Fibroblast of skin of scalp (primary cell): ENCODE measurements at regions not wholly inside any gene's neighbourhood (a gene's known extent, or its start where the extent isn't known, plus 50 kb on each side); places are given as distances from the start of the nearest gene placed in this dataset.
A peak's percentile ranks its signal among the peaks of the same experiment; 100 is the strongest.

ENCODE experiments used
- DNase-seq: peaks from one replicate; pipeline ENCODE4 v3.0.0-alpha.2; 2013

- DNase-seq: no peak
These were observed 82.9 kb upstream of the POU3F1 start for GRCh38 chr1:38129473-38129872.

- no peak for DNase-seq
These were observed 82.4 kb upstream of the POU3F1 start for GRCh38 chr1:38128926-38129453.

DNA sequence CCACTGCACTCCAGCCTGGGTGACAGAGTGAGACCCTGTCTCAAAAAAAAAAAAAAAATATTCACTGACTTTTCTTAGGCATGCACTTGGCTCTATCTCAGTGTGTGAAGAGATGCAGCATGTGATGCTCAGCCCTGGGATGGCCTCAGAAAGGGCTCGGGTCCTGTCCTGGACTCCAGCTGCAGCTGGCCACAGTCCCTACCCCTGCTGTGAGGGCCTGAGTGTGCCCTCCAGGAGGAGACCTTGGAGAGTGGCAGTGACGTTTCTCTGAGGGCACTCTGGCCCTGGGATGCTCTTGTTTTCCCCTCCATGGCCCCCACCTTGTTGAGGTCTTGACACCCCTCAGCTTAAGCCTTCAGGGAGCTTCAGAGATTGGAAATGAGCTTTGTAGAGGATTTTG lies 81.9 kb upstream of the POU3F1 start:
- DNase-seq: no peak

DNA sequence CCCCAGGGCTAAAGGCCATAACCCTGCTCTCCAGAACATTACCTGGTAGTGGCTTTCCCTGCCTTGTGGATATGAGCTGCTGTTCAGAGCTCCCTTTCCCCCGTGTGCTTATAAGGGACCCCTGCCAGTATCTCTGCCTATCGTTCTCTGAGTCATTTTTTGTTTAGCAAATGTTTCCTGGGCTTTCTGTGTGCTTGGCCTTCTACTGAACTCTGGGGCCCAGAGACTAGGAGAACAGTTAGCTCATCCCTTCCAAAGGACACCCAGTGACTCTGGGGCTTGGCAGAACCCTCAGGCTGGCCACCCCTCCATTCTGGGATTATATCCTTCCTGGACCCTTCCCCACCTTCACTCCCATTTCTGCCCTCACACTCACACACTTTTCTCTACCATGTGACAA lies 80.8 kb upstream of the POU3F1 start:
- no peak for DNase-seq

GRCh38 chr1:38126970-38127369 lies 80.4 kb upstream of the POU3F1 start:
- no peak for DNase-seq

DNA sequence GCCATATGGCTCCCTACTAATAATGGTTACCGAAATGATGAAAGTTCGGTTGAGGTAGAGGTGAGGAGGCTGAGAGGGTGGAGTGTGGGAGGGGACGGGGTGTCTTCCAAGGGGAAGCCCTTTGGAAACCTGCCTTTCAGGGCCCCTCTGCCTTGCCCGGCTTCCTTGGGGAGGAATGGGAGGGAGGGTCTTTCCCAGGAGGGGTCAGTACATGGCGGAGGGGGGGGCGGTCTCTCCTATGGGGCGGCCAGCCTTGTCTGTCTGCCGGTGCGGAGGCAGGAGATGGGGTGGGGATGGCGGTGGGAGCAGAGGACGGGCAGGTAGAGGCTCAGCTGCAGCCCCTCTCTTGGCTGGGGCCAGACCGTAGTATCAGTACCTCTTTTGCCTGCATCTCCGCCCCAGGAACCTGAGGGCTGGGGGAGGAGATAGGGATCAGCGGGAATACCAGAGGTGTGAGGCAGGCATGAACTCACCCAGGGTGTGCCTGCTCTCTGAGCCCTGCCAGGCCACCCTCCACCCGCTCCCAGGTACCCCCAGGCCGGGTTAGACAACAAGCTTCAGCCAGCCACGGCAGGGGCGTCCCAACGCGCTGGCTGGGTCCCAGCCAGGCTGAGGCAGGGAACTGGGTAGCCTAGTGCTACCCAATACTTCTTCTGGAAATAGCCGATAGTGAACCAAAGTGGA lies 79.4 kb upstream of the POU3F1 start:
- no peak for DNase-seq

DNA sequence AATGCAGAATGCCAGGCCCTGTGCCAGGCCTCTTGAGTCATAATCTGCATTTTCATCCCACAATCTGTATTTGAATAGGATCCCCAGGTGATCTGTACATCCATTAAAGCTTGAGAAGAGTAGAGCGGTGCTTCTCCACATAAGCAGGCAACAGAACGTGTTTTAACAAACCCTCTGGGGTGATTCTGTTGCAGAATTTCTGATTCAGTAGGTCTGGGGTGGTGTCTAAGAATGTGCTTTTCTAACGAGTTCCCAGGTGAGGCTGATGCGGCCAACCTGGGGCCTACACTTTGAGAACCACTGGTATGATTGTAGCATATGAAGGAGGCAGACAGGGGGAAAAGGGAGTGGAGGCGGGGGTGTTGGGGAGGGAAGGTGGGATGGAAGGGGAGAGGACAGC lies 78.4 kb upstream of the POU3F1 start:
- no peak for DNase-seq

GRCh38 chr1:38123356-38124135 lies 77.0 kb upstream of the POU3F1 start:
- no peak for DNase-seq

DNA sequence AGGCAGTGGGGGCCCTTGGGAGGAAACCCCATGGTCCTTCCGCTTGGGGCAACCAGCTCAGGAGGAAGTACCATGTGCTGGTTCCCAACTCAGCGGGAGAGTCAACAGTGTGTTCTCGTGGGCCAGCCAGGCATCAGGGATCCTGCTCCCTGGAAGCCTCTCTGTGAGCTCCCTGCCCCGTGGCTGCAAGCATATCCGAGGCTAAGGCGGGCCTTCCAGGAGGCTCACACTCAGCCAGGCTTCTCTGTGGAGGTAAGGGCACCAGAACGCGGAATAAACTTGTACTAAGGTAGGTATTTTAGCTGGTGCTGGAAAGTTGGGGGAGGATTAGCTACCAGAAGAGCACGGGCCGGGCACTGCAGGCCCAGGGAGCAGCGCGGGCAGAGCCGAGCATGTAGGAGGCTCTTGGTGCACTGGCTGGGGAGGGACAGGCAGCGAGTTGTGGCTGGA lies 74.7 kb upstream of the POU3F1 start:
- DNase-seq: no peak

GRCh38 chr1:38120552-38121230 lies 74.1 kb upstream of the POU3F1 start:
- DNase-seq: no peak

DNA sequence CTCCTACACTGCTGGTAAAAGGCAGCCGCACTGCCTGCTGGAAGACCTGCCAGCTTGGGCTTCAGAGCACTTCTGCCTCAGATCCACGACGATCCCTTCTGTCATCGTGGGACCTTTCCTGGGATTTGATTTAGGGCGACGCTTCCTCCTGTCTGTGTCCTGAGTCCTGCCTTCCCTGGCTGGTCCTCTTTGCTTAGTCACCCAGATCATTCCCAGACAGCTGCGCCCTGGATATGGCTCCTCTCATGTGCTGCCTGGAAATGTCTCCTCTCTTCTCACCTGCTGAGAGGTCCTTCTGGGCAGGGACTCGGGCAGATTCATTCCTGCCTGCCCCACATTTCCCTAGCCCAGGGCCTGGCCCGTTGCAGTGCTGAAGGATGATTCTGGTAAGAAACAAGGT lies 72.4 kb upstream of the POU3F1 start:
- no peak for DNase-seq

DNA sequence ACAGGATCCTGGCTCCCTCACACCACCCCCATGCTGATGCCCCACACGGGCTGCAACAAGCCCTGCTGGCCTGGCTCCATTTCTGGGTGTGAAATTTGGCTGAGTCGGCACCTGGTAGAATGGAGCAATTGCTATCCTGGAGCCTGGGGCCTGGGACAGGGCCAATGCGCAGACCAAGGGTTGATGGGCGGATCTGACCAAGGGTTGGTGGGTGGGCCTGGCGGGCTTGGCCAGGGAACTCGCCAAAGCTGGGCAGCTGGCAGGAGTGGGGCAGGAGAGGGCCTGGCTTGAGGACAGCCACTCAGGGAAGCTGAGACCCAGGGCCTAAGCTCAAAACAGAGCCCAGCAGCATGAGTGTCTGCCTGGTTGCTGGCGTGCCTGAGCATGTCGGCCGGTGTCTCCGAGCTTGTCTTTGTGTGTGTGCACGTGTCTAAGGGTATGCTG lies 70.9 kb upstream of the POU3F1 start:
- DNase-seq: no peak

- DNase-seq: no peak
These were observed 69.1 kb upstream of the POU3F1 start for GRCh38 chr1:38115682-38116202.

GRCh38 chr1:38115226-38115625 lies 68.6 kb upstream of the POU3F1 start:
- no peak for DNase-seq

- peak; percentile 37 for DNase-seq
These were observed 67.8 kb upstream of the POU3F1 start for GRCh38 chr1:38114241-38115026.

- no peak for DNase-seq
These were observed 66.6 kb upstream of the POU3F1 start for GRCh38 chr1:38113159-38113666.

GRCh38 chr1:38111589-38111988 lies 65.0 kb upstream of the POU3F1 start:
- no peak for DNase-seq

- no peak for DNase-seq
These were observed 58.7 kb upstream of the POU3F1 start for GRCh38 chr1:38105267-38105666.

DNA sequence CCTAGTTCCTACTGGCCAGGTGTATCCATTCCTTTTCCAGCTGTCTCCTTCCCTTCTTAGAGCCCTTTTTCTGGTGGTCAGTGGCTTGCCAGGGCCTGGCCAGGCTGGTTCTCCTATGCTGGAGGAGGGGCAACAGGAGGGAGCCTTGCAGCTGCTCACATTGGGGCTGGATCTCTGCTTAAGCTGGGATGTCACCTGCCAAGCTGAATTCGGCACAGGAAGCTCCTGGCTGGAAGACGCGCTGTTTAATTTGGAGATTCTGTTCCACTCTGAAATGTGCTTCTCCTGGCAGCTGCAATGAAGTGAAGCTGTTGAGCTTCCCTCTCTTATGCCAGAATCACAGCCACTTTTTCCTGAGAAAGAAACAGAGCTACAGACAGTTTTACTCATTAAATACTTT lies 56.0 kb upstream of the POU3F1 start:
- no peak for DNase-seq

DNA sequence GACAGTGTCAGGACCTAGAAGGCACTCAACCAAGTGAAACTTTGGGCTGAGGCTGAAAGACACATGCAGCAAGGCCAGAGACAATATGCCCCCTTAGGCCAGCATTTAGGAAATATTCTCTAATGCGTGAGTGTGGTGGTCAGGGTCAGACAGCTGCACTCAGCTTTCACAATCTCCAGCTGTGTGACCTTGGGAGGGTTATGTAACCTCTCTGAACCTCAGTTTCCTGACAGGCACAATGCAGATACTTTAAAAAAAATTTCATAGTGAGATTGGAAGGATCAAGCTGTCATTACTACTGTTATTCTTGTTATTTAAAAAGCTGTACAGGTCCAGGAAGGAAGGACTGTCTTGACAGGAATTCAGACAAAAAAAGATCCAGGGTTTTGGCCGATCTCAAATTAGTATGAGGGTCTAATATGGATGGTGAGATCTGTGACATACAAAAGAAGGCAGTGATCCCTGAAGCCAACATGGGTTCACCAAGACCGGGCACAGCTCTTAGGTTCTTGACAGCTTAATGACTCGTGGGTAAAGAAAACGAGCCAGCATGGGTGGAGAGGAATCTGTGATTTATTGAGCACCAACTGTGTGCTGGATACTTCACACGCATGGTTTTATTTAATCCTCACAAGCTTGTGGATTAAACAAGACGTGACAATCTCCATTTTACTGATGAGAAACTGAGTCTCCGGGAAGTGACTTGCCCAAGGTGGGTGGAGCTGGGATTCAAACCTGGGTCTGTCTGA lies 54.6 kb upstream of the POU3F1 start:
- DNase-seq: no peak
